OCI-LY1 (cell line): ENCODE measurements at regions not wholly inside any gene's neighbourhood (a gene's known extent, or its start where the extent isn't known, plus 50 kb on each side); places are given as distances from the start of the nearest gene placed in this dataset.

Experiments used
- H2AFZ ChIP-seq: fragments of 200-600 bp; sonication (generic), shearing (Covaris generic); 2 replicates; pipeline ENCODE4 v1.6.0; 2014; ENCODE audit warnings: antibody characterized with exemption, mild to moderate bottlenecking, low read length
- H3F3A ChIP-seq: fragments of 200-600 bp; sonication (generic), shearing (Covaris generic); 2 replicates; pipeline ENCODE4 v1.6.0; 2014; ENCODE audit warnings: mild to moderate bottlenecking, antibody characterized with exemption, low read length, moderate library complexity; ENCODE audit not compliant: insufficient read depth
- H3K27ac ChIP-seq: fragments of 200-600 bp; sonication (generic); 2 replicates; pipeline ENCODE4 v1.5.1; 2014; ENCODE audit warnings: low read length, mixed run types, mild to moderate bottlenecking, low read depth; ENCODE audit not compliant: poor library complexity, severe bottlenecking
- H3K27me3 ChIP-seq: fragments of 200-600 bp; sonication (generic); 2 replicates; pipeline ENCODE4 v1.6.0; 2014; ENCODE audit warnings: antibody characterized with exemption, mild to moderate bottlenecking, low read length, moderate library complexity; ENCODE audit not compliant: insufficient read depth
- H3K36me3 ChIP-seq: fragments of 200-600 bp; sonication (generic); 2 replicates; pipeline ENCODE4 v1.6.1; 2014; ENCODE audit warnings: mild to moderate bottlenecking, antibody characterized with exemption, low read length, moderate library complexity, mixed read lengths; ENCODE audit not compliant: insufficient read depth
- H3K4me1 ChIP-seq: fragments of 200-600 bp; sonication (generic); 2 replicates; pipeline ENCODE4 v1.5.1; 2014; ENCODE audit warnings: mild to moderate bottlenecking, low read length, moderate library complexity; ENCODE audit not compliant: insufficient read depth, severe bottlenecking
- H3K4me2 ChIP-seq: fragments of 200-600 bp; sonication (generic), shearing (Covaris generic); 2 replicates; pipeline ENCODE4 v1.6.1; 2014; ENCODE audit warnings: low read length
- H3K4me3 ChIP-seq: fragments of 200-600 bp; sonication (generic); 2 replicates; pipeline ENCODE4 v1.5.1; 2014; ENCODE audit warnings: low read length, low read depth, mild to moderate bottlenecking, mixed read lengths; ENCODE audit not compliant: poor library complexity, severe bottlenecking
- H3K79me2 ChIP-seq: fragments of 200-600 bp; shearing (Covaris generic); 2 replicates; pipeline ENCODE4 v1.6.1; 2016; ENCODE audit warnings: mixed run types, low read length, mixed read lengths; ENCODE audit not compliant: insufficient read depth
- H3K9ac ChIP-seq: fragments of 200-600 bp; sonication (generic), shearing (Covaris generic); 2 replicates; pipeline ENCODE4 v1.6.1; 2014; ENCODE audit warnings: mild to moderate bottlenecking, low read length, mixed read lengths
- H3K9me2 ChIP-seq: fragments of 200-600 bp; sonication (generic), shearing (Covaris generic); 2 replicates; pipeline ENCODE4 v1.6.1; 2014; ENCODE audit warnings: low read depth, mild to moderate bottlenecking, low read length, mixed read lengths
- H3K9me3 ChIP-seq: fragments of 200-600 bp; shearing (Covaris generic); 2 replicates; pipeline ENCODE4 v1.6.1; 2014; ENCODE audit warnings: low read length, mixed read lengths
- H4K20me1 ChIP-seq: fragments of 200-600 bp; sonication (generic), shearing (Covaris generic); 2 replicates; pipeline ENCODE4 v1.6.0; 2016; ENCODE audit warnings: mild to moderate bottlenecking, low read length; ENCODE audit not compliant: insufficient read depth
- EZH2 ChIP-seq: fragments of 200-600 bp; sonication (generic), shearing (Covaris generic); IDR thresholded peaks from 2 replicates; pipeline ENCODE4 v1.8.0; 2017; ENCODE audit warnings: borderline replicate concordance, mixed run types, mild to moderate bottlenecking, antibody characterized with exemption, low read length, moderate library complexity, mixed read lengths
- TF ChIP-seq, protein P1 (sequence below): fragments of 200-600 bp; sonication (generic), shearing (Covaris generic); IDR thresholded peaks from 2 replicates; pipeline ENCODE4 v1.5.1; 2017; ENCODE audit warnings: mild to moderate bottlenecking, antibody characterized with exemption, low read length, moderate library complexity, mixed read lengths

DNA sequence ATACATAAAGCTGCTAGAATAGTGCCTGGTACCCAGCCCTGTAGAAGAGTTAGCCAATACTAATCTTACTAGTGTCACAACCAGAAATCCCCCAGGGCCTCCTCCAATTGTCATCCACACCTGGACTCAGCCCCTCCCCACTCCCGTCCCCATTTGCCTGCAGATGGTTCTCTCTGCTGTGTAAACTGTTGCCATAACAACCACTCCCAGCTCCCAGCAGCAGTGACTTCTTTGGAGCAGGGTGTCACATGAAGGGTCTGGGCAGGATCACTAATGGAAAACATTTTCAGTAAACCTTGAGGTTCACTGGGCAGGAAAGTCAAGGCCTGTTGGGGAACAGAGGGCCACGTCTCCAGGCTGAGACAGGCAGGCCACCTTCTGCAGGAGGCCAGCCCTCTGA is 126.0 kb upstream of the IPO9 start:
- Histone ChIP-seq H3K27ac (no peak overlapping the region), H3K4me2 (no peak overlapping the region), H2AFZ (no peak overlapping the region), H3K9ac (no peak overlapping the region), H3K36me3 (no peaks in the 10 kb centered on the region), H3K27me3 (no peaks in the 10 kb centered on the region), H3K9me2 (no peaks in the 10 kb centered on the region), H3K4me1 (no peaks in the 10 kb centered on the region), H3F3A (no peaks in the 10 kb centered on the region), H3K4me3 (no peak overlapping the region), H3K9me3 (no peaks in the 10 kb centered on the region), H3K79me2 (no peaks in the 10 kb centered on the region), H4K20me1 (no peaks in the 10 kb centered on the region)
- TF ChIP-seq, protein P1, sequence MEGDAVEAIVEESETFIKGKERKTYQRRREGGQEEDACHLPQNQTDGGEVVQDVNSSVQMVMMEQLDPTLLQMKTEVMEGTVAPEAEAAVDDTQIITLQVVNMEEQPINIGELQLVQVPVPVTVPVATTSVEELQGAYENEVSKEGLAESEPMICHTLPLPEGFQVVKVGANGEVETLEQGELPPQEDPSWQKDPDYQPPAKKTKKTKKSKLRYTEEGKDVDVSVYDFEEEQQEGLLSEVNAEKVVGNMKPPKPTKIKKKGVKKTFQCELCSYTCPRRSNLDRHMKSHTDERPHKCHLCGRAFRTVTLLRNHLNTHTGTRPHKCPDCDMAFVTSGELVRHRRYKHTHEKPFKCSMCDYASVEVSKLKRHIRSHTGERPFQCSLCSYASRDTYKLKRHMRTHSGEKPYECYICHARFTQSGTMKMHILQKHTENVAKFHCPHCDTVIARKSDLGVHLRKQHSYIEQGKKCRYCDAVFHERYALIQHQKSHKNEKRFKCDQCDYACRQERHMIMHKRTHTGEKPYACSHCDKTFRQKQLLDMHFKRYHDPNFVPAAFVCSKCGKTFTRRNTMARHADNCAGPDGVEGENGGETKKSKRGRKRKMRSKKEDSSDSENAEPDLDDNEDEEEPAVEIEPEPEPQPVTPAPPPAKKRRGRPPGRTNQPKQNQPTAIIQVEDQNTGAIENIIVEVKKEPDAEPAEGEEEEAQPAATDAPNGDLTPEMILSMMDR: no peak
- no peak for TF ChIP-seq EZH2

DNA sequence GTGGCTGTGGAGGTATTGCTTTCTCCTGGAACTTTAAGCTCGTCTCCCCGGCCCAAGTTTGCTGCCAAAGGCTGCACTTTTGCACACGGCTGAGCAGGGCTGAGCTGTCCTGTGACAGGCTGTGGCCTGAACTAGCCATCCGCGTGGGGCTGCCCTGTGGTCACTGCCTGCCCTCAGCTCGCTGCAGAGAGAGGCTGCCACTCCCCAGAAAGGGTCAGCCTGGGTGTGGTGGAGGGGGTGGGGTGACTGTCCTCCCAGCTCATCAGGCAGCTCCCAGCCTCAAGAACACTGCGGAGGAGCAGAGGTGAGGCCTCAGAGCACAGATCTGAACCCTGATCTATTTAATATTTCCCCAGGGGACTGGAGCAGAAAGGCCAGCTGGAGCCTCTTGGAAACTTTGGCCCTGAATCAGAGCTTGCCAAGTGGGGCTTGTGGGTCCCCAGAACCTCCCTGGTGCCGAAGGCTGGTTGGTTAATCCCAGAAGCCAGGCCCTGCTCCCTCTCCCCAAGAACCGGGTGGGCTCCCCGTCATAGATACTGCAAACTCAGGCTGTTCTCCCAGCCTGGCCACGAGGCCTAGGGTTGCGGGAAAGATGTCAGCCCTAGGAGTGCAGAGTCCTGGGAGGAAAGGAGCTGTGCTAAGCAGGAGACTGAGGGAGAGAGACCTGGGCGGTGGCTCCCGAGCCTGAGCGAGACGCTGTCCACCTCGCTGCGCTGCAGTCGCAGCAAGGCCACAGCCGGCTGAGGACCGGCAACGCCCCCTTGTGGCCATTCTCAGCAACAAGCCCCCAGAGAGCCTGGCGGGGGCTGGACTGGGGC is 125.1 kb upstream of the IPO9 start:
- H3K4me2 ChIP-seq: no peak overlapping the region
- no peaks in the 10 kb centered on the region for H3K9me2 ChIP-seq
- no peaks in the 10 kb centered on the region for H4K20me1 ChIP-seq
- no peak overlapping the region for H3K4me3 ChIP-seq
- no peak overlapping the region for H3K27ac ChIP-seq
- no peaks in the 10 kb centered on the region for H3F3A ChIP-seq
- H3K4me1 ChIP-seq: no peaks in the 10 kb centered on the region
- H3K36me3 ChIP-seq: no peaks in the 10 kb centered on the region
- no peaks in the 10 kb centered on the region for H3K9me3 ChIP-seq
- TF ChIP-seq EZH2: no peak
- TF ChIP-seq, protein P1: peak; percentile 86
- no peak overlapping the region for H3K9ac ChIP-seq
- H2AFZ ChIP-seq: no peak overlapping the region
- no peaks in the 10 kb centered on the region for H3K79me2 ChIP-seq
- H3K27me3 ChIP-seq: no peaks in the 10 kb centered on the region

DNA sequence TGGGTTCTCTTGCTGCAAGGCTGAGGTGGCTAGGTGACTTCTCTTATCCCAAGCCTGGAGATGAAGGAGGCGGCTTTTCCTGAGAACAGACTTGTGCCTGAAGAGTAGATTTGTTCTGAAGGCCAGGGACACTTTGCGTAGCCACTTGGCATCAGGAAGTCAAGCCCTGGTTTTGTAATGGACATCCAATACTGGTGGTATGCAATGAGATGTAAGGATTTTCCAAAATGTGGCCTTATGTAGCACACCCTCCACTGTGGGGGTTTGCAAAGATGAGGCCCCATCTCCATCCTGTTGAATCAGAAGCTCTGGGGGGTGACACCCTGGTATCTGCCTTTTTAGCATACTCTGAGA is 124.5 kb upstream of the IPO9 start:
- no peak for TF ChIP-seq EZH2
- TF ChIP-seq, protein P1: no peak
- H3K79me2 ChIP-seq: no peaks in the 10 kb centered on the region

More for the DNA sequence above, 124.5 kb upstream of the IPO9 start:
- no peaks in the 10 kb centered on the region for H3K9me3 ChIP-seq
- H3K27me3 ChIP-seq: no peaks in the 10 kb centered on the region
- H3K4me1 ChIP-seq: no peaks in the 10 kb centered on the region
- no peak overlapping the region for H3K9ac ChIP-seq
- H2AFZ ChIP-seq: no peak overlapping the region
- no peaks in the 10 kb centered on the region for H4K20me1 ChIP-seq
- H3K27ac ChIP-seq: no peak overlapping the region
- no peaks in the 10 kb centered on the region for H3F3A ChIP-seq
- H3K4me2 ChIP-seq: no peak overlapping the region
- H3K9me2 ChIP-seq: no peaks in the 10 kb centered on the region
- no peaks in the 10 kb centered on the region for H3K36me3 ChIP-seq
- no peak overlapping the region for H3K4me3 ChIP-seq
